Activated CD8-positive, alpha-beta T cell treated with anti-CD3 and anti-CD28 coated beads for 36 hours (primary cell): ENCODE measurements at regions not wholly inside any gene's neighbourhood (a gene's known extent, or its start where the extent isn't known, plus 50 kb on each side); places are given as distances from the start of the nearest gene placed in this dataset.

Source experiments
- ATAC-seq: fragments of 200-7000 bp; cut with Tn5 transposase; one replicate; pipeline ENCODE4 v1.10.0; 2021; ENCODE audit warnings: mild to moderate bottlenecking, moderate library complexity
- CTCF ChIA-PET: fragments of 350-600 bp; sonication (Branson Sonifier 250); formaldehyde crosslinking; loops from one replicate; lab custom pipeline; 2021; ENCODE audit warnings: antibody characterized with exemption; lab: Charles Lee
- POLR2A ChIA-PET: fragments of 350-600 bp; sonication (Branson Sonifier 250); formaldehyde crosslinking; loops from one replicate; lab custom pipeline; 2021; ENCODE audit warnings: antibody characterized with exemption; lab: Charles Lee
- DNase-seq: peaks from one replicate; pipeline ENCODE4 v3.0.0-alpha.2; 2020
- H3K27ac Mint-ChIP-seq: one replicate; pipeline ENCODE4 v1.8.0; 2021; ENCODE audit warnings: mild to moderate bottlenecking, mixed read lengths
- H3K27me3 Mint-ChIP-seq: one replicate; pipeline ENCODE4 v1.8.0; 2021; ENCODE audit warnings: mixed read lengths
- H3K36me3 Mint-ChIP-seq: one replicate; pipeline ENCODE4 v1.8.0; 2021; ENCODE audit warnings: low read depth, mixed read lengths
- H3K4me1 Mint-ChIP-seq: one replicate; pipeline ENCODE4 v1.8.0; 2021; ENCODE audit warnings: low read depth, mixed read lengths
- H3K4me3 Mint-ChIP-seq: one replicate; pipeline ENCODE4 v1.8.0; 2021; ENCODE audit warnings: mild to moderate bottlenecking, moderate library complexity, mixed read lengths
- H3K9me3 Mint-ChIP-seq: one replicate; pipeline ENCODE4 v1.8.0; 2021; ENCODE audit warnings: mixed read lengths
- CTCF ChIP-seq: fragments of 200-600 bp; IDR thresholded peaks from one replicate; pipeline ENCODE4 v1.8.0; 2022; ENCODE audit warnings: antibody characterized with exemption, mild to moderate bottlenecking
- intact Hi-C: fragments of 100-400 bp; cut with micrococcal nuclease; formaldehyde crosslinking; loops from one replicate; pipeline ENCODE4 v1.10.0; 2022

- intact Hi-C loops, result no loop called here
- ATAC-seq (no peak), DNase-seq (no peak)
- H3K36me3 Mint-ChIP-seq, result no peaks in the 10 kb centered on the region
- H3K27ac Mint-ChIP-seq, result no peak overlapping the region
- H3K27me3 Mint-ChIP-seq, result peaks cover under 1% of the 10 kb centered on the region
- no peak for TF ChIP-seq CTCF
- CTCF ChIA-PET, result no interaction called here
- H3K9me3 Mint-ChIP-seq, result no peaks in the 10 kb centered on the region
- POLR2A ChIA-PET, result no interaction called here
- peaks cover 5% of the 10 kb centered on the region for H3K4me1 Mint-ChIP-seq
- H3K4me3 Mint-ChIP-seq, result no peak overlapping the region
Measured at GRCh38 chr11:8740129-8740528, 57.5 kb downstream of the RPL27A start.

- H3K4me1 Mint-ChIP-seq, result peaks cover 5% of the 10 kb centered on the region
- peaks cover 13% of the 10 kb centered on the region for H3K27me3 Mint-ChIP-seq
- H3K27ac Mint-ChIP-seq, result no peak overlapping the region
- peak; percentile 83 for ATAC-seq
- DNase-seq, result peak; percentile 6
- no peak for TF ChIP-seq CTCF
- intact Hi-C loops, result no loop called here
- no peaks in the 10 kb centered on the region for H3K9me3 Mint-ChIP-seq
- POLR2A ChIA-PET, result no interaction called here
- H3K4me3 Mint-ChIP-seq, result no peak overlapping the region
- H3K36me3 Mint-ChIP-seq, result no peaks in the 10 kb centered on the region
- CTCF ChIA-PET, result no interaction called here
Measured at GRCh38 chr11:8744423-8744822, 61.8 kb downstream of the RPL27A start.

GRCh38 chr11:8745431-8746253, 63.0 kb downstream of the RPL27A start:
- CTCF ChIA-PET, result interaction anchor here (1.2 to 1.4 kb wide), 2 partner anchors 24 to 67 kb away, joined by 4 read pairs; no protein-coding TSS in a partner anchor
- Mint-ChIP-seq H3K4me1 (peaks cover 5% of the 10 kb centered on the region), H3K36me3 (no peaks in the 10 kb centered on the region), H3K27ac (no peak overlapping the region), H3K4me3 (no peak overlapping the region), H3K9me3 (no peaks in the 10 kb centered on the region), H3K27me3 (peaks cover 13% of the 10 kb centered on the region)
- no peak for TF ChIP-seq CTCF
- DNase-seq (no peak), ATAC-seq (no peak)
- intact Hi-C loops, result no loop called here
- POLR2A ChIA-PET, result interaction anchor here (0.5 kb wide), 1 partner anchor 66 kb away, joined by 4 read pairs; no protein-coding TSS in a partner anchor

- H3K4me3 Mint-ChIP-seq, result no peak overlapping the region
- peaks cover 14% of the 10 kb centered on the region for H3K27me3 Mint-ChIP-seq
- peaks cover 5% of the 10 kb centered on the region for H3K4me1 Mint-ChIP-seq
- intact Hi-C loops, result no loop called here
- H3K27ac Mint-ChIP-seq, result no peak overlapping the region
- CTCF ChIA-PET, result interaction anchor here (0.8 to 1.4 kb wide), 2 partner anchors 66 to 164 kb away, joined by 3 to 4 read pairs; partner anchors contain the start of gene AKIP1
- no peak for TF ChIP-seq CTCF
- no peaks in the 10 kb centered on the region for H3K36me3 Mint-ChIP-seq
- no peak for ATAC-seq
- H3K9me3 Mint-ChIP-seq, result no peaks in the 10 kb centered on the region
- no peak for DNase-seq
- POLR2A ChIA-PET, result no interaction called here
Measured at GRCh38 chr11:8746331-8746974, 63.9 kb downstream of the RPL27A start.

GRCh38 chr11:8747173-8747572, 64.6 kb downstream of the RPL27A start:
- DNase-seq, result no peak
- intact Hi-C loops, result no loop called here
- ATAC-seq, result no peak
- Mint-ChIP-seq H3K4me3 (no peak overlapping the region), H3K27ac (no peak overlapping the region), H3K27me3 (peaks cover 18% of the 10 kb centered on the region), H3K36me3 (no peaks in the 10 kb centered on the region), H3K9me3 (no peaks in the 10 kb centered on the region), H3K4me1 (peaks cover 5% of the 10 kb centered on the region)
- POLR2A ChIA-PET, result no interaction called here
- no peak for TF ChIP-seq CTCF
- CTCF ChIA-PET, result interaction anchor here (0.8 kb wide), 1 partner anchor 163 kb away, joined by 3 read pairs; the partner anchor contains the start of gene AKIP1
